Pancreas (tissue), 10 donors: ENCODE measurements at regions not wholly inside any gene's neighbourhood (a gene's known extent, or its start where the extent isn't known, plus 50 kb on each side); places are given as distances from the start of the nearest gene placed in this dataset.

Source experiments
- ATAC-seq, 4 donors: fragments of 200-7000 bp; cut with Tn5 transposase; one replicate each; pipeline versions ENCODE4 v1.8.0 to v1.9.1; 2020; ENCODE audit warnings: mild to moderate bottlenecking in 4 of 4, moderate library complexity in 4 of 4
- DNase-seq, 6 donors: peaks; one replicate each; pipeline ENCODE4 v3.0.0-alpha.2; 2020
- FAIRE-seq: peaks from 2 replicates; lab custom pipeline; 2012; peaks lifted over from hg19 to GRCh38; lab: Jason Lieb, UNC
- H3K27ac ChIP-seq, 4 donors: fragments of 200-600 bp; sonication (generic); 1 replicate in 3 of 4; 2 replicates in 1 of 4; pipeline versions ENCODE4 v1.5.0 to v1.8.0; 2020
- H3K27me3 ChIP-seq, 4 donors: fragments of 200-600 bp; one replicate each; pipeline ENCODE4 v1.8.0; 2021
- H3K36me3 ChIP-seq, 3 donors: fragments of 200-600 bp; sonication (generic) in 1 of 3; one replicate each; pipeline versions ENCODE4 v1.5.0 to v1.8.0; 2020 to 2021
- H3K4me1 ChIP-seq, 3 donors: fragments of 200-600 bp; one replicate each; pipeline ENCODE4 v1.8.0; 2021
- H3K4me3 ChIP-seq, 4 donors: fragments of 200-600 bp; sonication (generic) in 2 of 4; one replicate each; pipeline versions ENCODE4 v1.5.0 to v1.8.0; 2020 to 2021
- H3K9me3 ChIP-seq, 4 donors: fragments of 200-600 bp; one replicate each; pipeline ENCODE4 v1.8.0; 2021
- WGBS, 2 donors: extraction: QIAGEN DNeasy Blood & Tissue Kit; methylation state at CpG; one replicate each; pipeline ENCODE4 v1.1.7; 2013; 5-methylcytosine and 5-hydroxymethylcytosine counted together
- intact Hi-C, 3 donors: fragments of 100-400 bp; cut with DNase I; formaldehyde crosslinking; loops; one replicate each; pipeline versions ENCODE4 v1.11.1 to v1.14.2; 2022
- TF ChIP-seq, protein P1 (sequence below), 4 donors: fragments of 200-600 bp; sonication (generic) in 3 of 4; IDR thresholded peaks; one replicate each; pipeline versions ENCODE4 v1.5.0 to v1.8.0; 2021; ENCODE audit warnings: antibody characterized with exemption in 4 of 4
- donor health status: healthy with polysubstance abuse.
- donor health status: DM: no; HTN: no; CAD: no; lungs with moderate emphysema.
- donor health status: DM: no; HTN: no; CAD: no.
- donor health status: control.
- donor health status: control.
- donor health status: Bipolar disorder and iron deficiency.
- donor health status: DM: yes; HTN: yes; CAD: no.
- donor health status: DM: no; HTN: no; CAD: no.
- donor health status: DM: no; HTN: no; CAD: no.
- donor health status: DM: yes; HTN: yes; CAD: no.

DNA sequence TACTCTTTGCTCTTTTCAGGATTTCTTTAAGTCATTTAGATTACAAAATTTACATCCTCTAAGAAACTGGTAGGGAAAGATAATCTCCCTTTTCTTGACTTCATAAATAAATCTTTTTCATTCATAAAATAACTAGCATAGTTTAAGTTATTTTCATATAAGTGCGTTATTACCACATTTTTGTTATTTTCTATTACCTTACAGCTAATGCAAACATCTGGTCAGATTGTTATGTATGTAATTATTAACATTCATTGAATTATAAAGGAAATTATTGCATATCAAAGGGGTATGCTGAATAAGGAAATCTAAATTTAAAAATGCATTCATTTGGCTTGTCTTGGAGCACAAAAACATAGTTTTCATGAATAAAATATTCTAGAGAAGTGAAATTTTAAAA, 55.3 kb upstream of the SLITRK1 start:
- intact Hi-C loops, result no loop called here
- no peak overlapping the region for H3K4me3 ChIP-seq

DNA sequence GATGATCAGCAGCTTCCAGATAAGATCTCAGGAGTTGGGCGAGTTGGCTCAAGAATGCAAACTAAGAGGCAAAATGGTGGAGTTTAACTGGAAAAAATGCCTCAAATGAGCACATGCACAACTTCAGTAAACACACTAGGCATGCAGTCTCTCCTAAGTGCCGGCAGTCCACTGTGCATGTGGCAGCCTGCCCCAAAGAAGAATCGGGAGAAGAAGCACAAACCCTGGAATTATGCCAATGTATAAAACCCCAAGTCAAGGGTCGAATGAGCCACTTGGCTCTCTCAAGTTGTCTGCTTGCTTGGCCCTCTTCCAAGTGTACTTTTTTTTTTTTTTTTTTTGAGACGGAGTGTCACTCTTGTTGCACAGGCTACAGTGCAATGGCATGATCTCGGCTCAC, 53.3 kb upstream of the SLITRK1 start:
- H3K9me3 ChIP-seq, result no peaks in the 10 kb centered on the region
- no peak for ATAC-seq
- H3K4me3 ChIP-seq, result no peak overlapping the region
- no peak for FAIRE-seq
- TF ChIP-seq, protein P1, sequence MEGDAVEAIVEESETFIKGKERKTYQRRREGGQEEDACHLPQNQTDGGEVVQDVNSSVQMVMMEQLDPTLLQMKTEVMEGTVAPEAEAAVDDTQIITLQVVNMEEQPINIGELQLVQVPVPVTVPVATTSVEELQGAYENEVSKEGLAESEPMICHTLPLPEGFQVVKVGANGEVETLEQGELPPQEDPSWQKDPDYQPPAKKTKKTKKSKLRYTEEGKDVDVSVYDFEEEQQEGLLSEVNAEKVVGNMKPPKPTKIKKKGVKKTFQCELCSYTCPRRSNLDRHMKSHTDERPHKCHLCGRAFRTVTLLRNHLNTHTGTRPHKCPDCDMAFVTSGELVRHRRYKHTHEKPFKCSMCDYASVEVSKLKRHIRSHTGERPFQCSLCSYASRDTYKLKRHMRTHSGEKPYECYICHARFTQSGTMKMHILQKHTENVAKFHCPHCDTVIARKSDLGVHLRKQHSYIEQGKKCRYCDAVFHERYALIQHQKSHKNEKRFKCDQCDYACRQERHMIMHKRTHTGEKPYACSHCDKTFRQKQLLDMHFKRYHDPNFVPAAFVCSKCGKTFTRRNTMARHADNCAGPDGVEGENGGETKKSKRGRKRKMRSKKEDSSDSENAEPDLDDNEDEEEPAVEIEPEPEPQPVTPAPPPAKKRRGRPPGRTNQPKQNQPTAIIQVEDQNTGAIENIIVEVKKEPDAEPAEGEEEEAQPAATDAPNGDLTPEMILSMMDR (IDR thresholded peaks at IDR 0.05), result no peak
- intact Hi-C loops, result no loop called here
- H3K27ac ChIP-seq, result no peak overlapping the region
- no peaks in the 10 kb centered on the region for H3K4me1 ChIP-seq
- no peaks in the 10 kb centered on the region for H3K36me3 ChIP-seq
- WGBS, 2 donors, result 76 to 77% methylated on average over 6 of the region's 6 CpGs
- no peak for DNase-seq
- H3K27me3 ChIP-seq, result no peaks in the 10 kb centered on the region

More for the DNA sequence above, 55.3 kb upstream of the SLITRK1 start:
- DNase-seq (no peak), FAIRE-seq (no peak), ATAC-seq (no peak)
- Histone ChIP-seq H3K4me1 (no peaks in the 10 kb centered on the region), H3K27ac (no peak overlapping the region), H3K36me3 (no peaks in the 10 kb centered on the region), H3K9me3 (no peaks in the 10 kb centered on the region), H3K27me3 (no peaks in the 10 kb centered on the region)
- 92% methylated on average over 1 of the region's 1 CpG for WGBS, 2 donors
- TF ChIP-seq, protein P1 (IDR thresholded peaks at IDR 0.05), result no peak
